Body of pancreas (tissue), 4 donors: ENCODE measurements at regions not wholly inside any gene's neighbourhood (a gene's known extent, or its start where the extent isn't known, plus 50 kb on each side); places are given as distances from the start of the nearest gene placed in this dataset.

Source experiments
- ATAC-seq: fragments of 150-250 bp; one replicate; pipeline ENCODE4 v1.9.1; 2016
- DNase-seq, 4 donors: peaks; one replicate each; pipeline ENCODE4 v3.0.0-alpha.2; 2019
- H3K27ac ChIP-seq, 4 donors: fragments of 200-600 bp; sonication (generic); 1 replicate in 3 of 4; 2 replicates in 1 of 4; pipeline versions ENCODE4 v1.5.1 to v1.6.1; 2016 to 2019; ENCODE audit warnings: mild to moderate bottlenecking in 1 of 4, mixed read lengths in 1 of 4, moderate library complexity in 1 of 4
- H3K27me3 ChIP-seq, 2 donors: fragments of 200-600 bp; sonication (generic); one replicate each; pipeline ENCODE4 v1.6.0; 2016; ENCODE audit warnings: mild to moderate bottlenecking in 1 of 2
- H3K36me3 ChIP-seq, 2 donors: fragments of 200-600 bp; sonication (generic); replicated peaks in 1 of 2; 2 replicates each; pipeline ENCODE4 v1.5.1; 2016; ENCODE audit warnings: low read depth in 2 of 2; ENCODE audit not compliant: insufficient read depth in 1 of 2
- H3K4me1 ChIP-seq: fragments of 200-600 bp; sonication (generic); one replicate; pipeline ENCODE4 v1.6.0; 2016
- H3K4me3 ChIP-seq, 2 donors: fragments of 200-600 bp; sonication (generic); 1 replicate in 1 of 2; 2 replicates in 1 of 2; pipeline ENCODE4 v1.5.1; 2016 to 2019
- H3K9me3 ChIP-seq, 3 donors: fragments of 200-600 bp; sonication (generic); 1 replicate in 2 of 3; 2 replicates in 1 of 3; pipeline ENCODE4 v1.5.1; 2016
- CTCF ChIP-seq, 7 experiments: fragments of 450-650 bp in 4 of 7; fragments of 200-600 bp in 3 of 7; sonication (generic) in 3 of 7; IDR thresholded peaks; one replicate each; pipeline ENCODE4 v1.5.1; 2016 to 2019; ENCODE audit warnings: antibody characterized with exemption in 7 of 7
- POLR2A ChIP-seq, 3 donors: fragments of 450-650 bp; IDR thresholded peaks; one replicate each; pipeline ENCODE4 v1.6.1; 2016; ENCODE audit warnings: antibody characterized with exemption in 3 of 3, mild to moderate bottlenecking in 2 of 3
- WGBS, 2 donors: methylation state at CpG; one replicate each; pipeline ENCODE4 v1.1.5; 2017; 5-methylcytosine and 5-hydroxymethylcytosine counted together
- intact Hi-C: fragments of 100-400 bp; cut with DNase I; formaldehyde crosslinking; loops from one replicate; pipeline ENCODE4 v1.15.1; 2023

GRCh38 chr14:34334329-34334728 lies 127.7 kb downstream of the SPTSSA start:
- Histone ChIP-seq H3K27me3 (no peaks in the 10 kb centered on the region), H3K4me1 (peaks cover 12% of the 10 kb centered on the region), H3K36me3 (no peaks in the 10 kb centered on the region), H3K27ac (no peak overlapping the region), H3K4me3 (no peak overlapping the region), H3K9me3 (no peaks in the 10 kb centered on the region)
- TF ChIP-seq POLR2A (IDR thresholded peaks at IDR 0.05) = no peak
- TF ChIP-seq CTCF (IDR thresholded peaks at IDR 0.05) = no peak
- DNase-seq (no peak), ATAC-seq (no peak)
- intact Hi-C loops = no loop called here

- ATAC-seq (peak; percentile 88), DNase-seq (peak; percentile 69 to 78 (median 74))
- TF ChIP-seq CTCF (IDR thresholded peaks at IDR 0.05) (peak; percentile 68 to 91 (median 78)), POLR2A (IDR thresholded peaks at IDR 0.05) (no peak)
- 37 to 46% methylated on average over 9 of the region's 9 CpGs for WGBS, 2 donors
- intact Hi-C loops = no loop called here
- Histone ChIP-seq H3K9me3 (no peaks in the 10 kb centered on the region), H3K4me1 (peaks cover 12% of the 10 kb centered on the region), H3K4me3 (no peak overlapping the region), H3K27me3 (no peaks in the 10 kb centered on the region), H3K36me3 (no peaks in the 10 kb centered on the region), H3K27ac (no peak overlapping the region)
Measured at GRCh38 chr14:34331728-34332623, 130.1 kb downstream of the SPTSSA start.

GRCh38 chr14:34330846-34331245 lies 131.2 kb downstream of the SPTSSA start:
- H3K36me3 ChIP-seq = no peaks in the 10 kb centered on the region
- intact Hi-C loops = no loop called here
- DNase-seq = no peak
- no peak overlapping the region for H3K4me3 ChIP-seq
- H3K4me1 ChIP-seq = peaks cover 12% of the 10 kb centered on the region
- H3K27ac ChIP-seq = no peak overlapping the region
- TF ChIP-seq POLR2A (IDR thresholded peaks at IDR 0.05) = no peak
- TF ChIP-seq CTCF (IDR thresholded peaks at IDR 0.05) = no peak
- no peaks in the 10 kb centered on the region for H3K27me3 ChIP-seq
- 0% methylated on average over 1 of the region's 1 CpG for WGBS, 2 donors
- ATAC-seq = no peak
- no peaks in the 10 kb centered on the region for H3K9me3 ChIP-seq

- no peaks in the 10 kb centered on the region for H3K27me3 ChIP-seq
- no peaks in the 10 kb centered on the region for H3K36me3 ChIP-seq
- DNase-seq (no peak), ATAC-seq (no peak)
- intact Hi-C loops = loop anchor here (10.0 kb wide), 1 partner anchor 484 kb away; no protein-coding TSS in a partner anchor
- WGBS, 2 donors = 70 to 75% methylated on average over 1 of the region's 1 CpG
- no peak for TF ChIP-seq CTCF (IDR thresholded peaks at IDR 0.05)
- no peak for TF ChIP-seq POLR2A (IDR thresholded peaks at IDR 0.05)
- H3K9me3 ChIP-seq = no peaks in the 10 kb centered on the region
- H3K27ac ChIP-seq = no peak overlapping the region
- peaks cover 14% of the 10 kb centered on the region for H3K4me1 ChIP-seq
- H3K4me3 ChIP-seq = no peak overlapping the region
Measured at GRCh38 chr14:34329301-34329700, 132.7 kb downstream of the SPTSSA start.

- DNase-seq (peak in 1 of 4 donors; percentile 28), ATAC-seq (no peak)
- no peaks in the 10 kb centered on the region for H3K27me3 ChIP-seq
- intact Hi-C loops = loop anchor here (10.0 kb wide), 1 partner anchor 483 kb away; no protein-coding TSS in a partner anchor
- no peak overlapping the region for H3K27ac ChIP-seq
- H3K4me1 ChIP-seq = peaks cover 16% of the 10 kb centered on the region
- TF ChIP-seq POLR2A (IDR thresholded peaks at IDR 0.05) = no peak
- TF ChIP-seq CTCF (IDR thresholded peaks at IDR 0.05) = no peak
- H3K36me3 ChIP-seq = no peaks in the 10 kb centered on the region
- WGBS, 2 donors = 48% methylated on average over 4 of the region's 4 CpGs
- H3K9me3 ChIP-seq = no peaks in the 10 kb centered on the region
- H3K4me3 ChIP-seq = no peak overlapping the region
Measured at GRCh38 chr14:34328178-34328577, 133.9 kb downstream of the SPTSSA start.
